Activated T-cell treated with anti-CD3 and anti-CD28 coated beads, Interleukin-2, amount 50 U/mL, for 4 hours (primary cell): ENCODE measurements at regions not wholly inside any gene's neighbourhood (a gene's known extent, or its start where the extent isn't known, plus 50 kb on each side); places are given as distances from the start of the nearest gene placed in this dataset.
"Not testable (repeated sequence)": the region's sequence is repeated elsewhere in the genome, so short reads cannot be mapped to it uniquely, and the experiment has no call there.

Source experiments
- ATAC-seq, 2 donors: fragments of 200-7000 bp; cut with Tn5 transposase; one replicate each; pipeline ENCODE4 v1.10.0; 2021
- DNase-seq: peaks from one replicate; pipeline ENCODE4 v3.0.0-alpha.2; 2020
- H3K27me3 Mint-ChIP-seq: one replicate; pipeline ENCODE4 v1.8.0; 2021; ENCODE audit warnings: low read depth, mixed read lengths
- H3K36me3 Mint-ChIP-seq: one replicate; pipeline ENCODE4 v1.8.0; 2022; ENCODE audit warnings: mixed read lengths; ENCODE audit not compliant: insufficient read depth
- H3K4me1 Mint-ChIP-seq: one replicate; pipeline ENCODE4 v1.8.0; 2021; ENCODE audit warnings: low read depth, mixed read lengths
- H3K4me3 Mint-ChIP-seq: one replicate; pipeline ENCODE4 v1.8.0; 2021; ENCODE audit warnings: mild to moderate bottlenecking, moderate library complexity, mixed read lengths
- H3K9me3 Mint-ChIP-seq: one replicate; pipeline ENCODE4 v1.8.0; 2021; ENCODE audit warnings: mixed read lengths

DNA sequence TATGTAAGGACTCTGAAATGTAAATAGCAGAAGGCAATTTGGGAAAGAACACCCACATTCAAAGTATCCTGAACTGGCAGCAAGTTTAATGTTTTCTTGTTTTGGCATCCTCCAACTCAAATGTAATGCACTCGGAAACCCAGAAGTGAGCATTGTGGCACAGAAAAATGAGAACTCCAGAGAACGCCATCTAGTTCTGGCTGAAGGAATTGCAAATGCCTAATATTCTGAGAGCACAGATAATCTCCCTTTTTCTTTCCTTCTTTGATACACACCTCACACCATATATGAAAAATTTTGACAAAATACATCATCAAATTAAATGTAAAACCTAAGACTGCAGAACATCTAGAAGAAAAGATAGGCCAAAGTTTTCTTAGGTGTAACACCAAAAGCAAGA is 52.1 kb downstream of the PWWP3B start:
- H3K36me3 Mint-ChIP-seq: no peaks in the 10 kb centered on the region
- H3K4me3 Mint-ChIP-seq: no peak overlapping the region
- no peak for DNase-seq
- no peaks in the 10 kb centered on the region for H3K9me3 Mint-ChIP-seq
- H3K27me3 Mint-ChIP-seq: no peaks in the 10 kb centered on the region
- H3K4me1 Mint-ChIP-seq: no peaks in the 10 kb centered on the region
- no peak for ATAC-seq

DNA sequence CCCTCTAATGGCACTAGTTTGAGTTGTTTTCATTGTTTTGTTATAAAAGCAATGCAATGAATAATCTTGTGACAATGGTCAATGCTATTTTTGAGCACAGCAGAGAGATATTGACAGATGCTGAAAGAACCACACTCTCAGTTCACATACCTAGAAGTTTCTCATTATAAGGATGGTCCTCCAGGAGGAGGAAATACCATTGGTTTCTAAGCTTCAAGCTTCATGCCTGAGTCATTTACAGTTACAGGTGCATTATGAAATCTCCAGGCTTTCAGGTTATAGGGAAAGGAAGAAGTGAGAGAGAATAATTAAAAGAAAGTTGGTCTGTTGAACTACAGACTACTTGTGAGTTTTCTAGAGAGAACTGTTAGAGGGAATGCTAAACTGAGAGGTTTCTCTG is 75.3 kb downstream of the PWWP3B start:
- ATAC-seq: no peak
- Mint-ChIP-seq H3K27me3 (no peaks in the 10 kb centered on the region), H3K4me1 (no peaks in the 10 kb centered on the region), H3K4me3 (no peak overlapping the region), H3K36me3 (no peaks in the 10 kb centered on the region), H3K9me3 (no peaks in the 10 kb centered on the region)
- no peak for DNase-seq

DNA sequence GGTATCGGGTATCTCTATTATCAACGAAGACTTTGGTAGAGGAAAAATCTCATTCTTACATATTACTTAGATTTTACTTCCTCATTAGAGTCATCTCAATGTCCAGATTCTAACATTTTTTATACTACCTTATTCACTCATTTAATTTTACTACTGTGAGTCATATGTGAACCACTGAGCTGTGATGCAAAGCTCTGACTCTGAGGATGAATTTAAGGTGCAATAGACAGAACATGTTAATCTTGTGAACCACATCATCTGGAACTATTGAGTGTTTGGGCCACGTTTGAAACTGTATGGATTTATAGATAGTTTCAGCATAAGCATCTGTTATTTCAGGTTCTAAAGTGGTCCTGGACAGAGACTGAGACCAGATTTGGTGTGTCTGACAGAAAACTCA is 78.4 kb downstream of the PWWP3B start:
- ATAC-seq (no peak), DNase-seq (no peak)
- no peaks in the 10 kb centered on the region for H3K27me3 Mint-ChIP-seq
- H3K4me3 Mint-ChIP-seq: no peak overlapping the region
- no peaks in the 10 kb centered on the region for H3K4me1 Mint-ChIP-seq
- no peaks in the 10 kb centered on the region for H3K36me3 Mint-ChIP-seq
- H3K9me3 Mint-ChIP-seq: no peaks in the 10 kb centered on the region

DNA sequence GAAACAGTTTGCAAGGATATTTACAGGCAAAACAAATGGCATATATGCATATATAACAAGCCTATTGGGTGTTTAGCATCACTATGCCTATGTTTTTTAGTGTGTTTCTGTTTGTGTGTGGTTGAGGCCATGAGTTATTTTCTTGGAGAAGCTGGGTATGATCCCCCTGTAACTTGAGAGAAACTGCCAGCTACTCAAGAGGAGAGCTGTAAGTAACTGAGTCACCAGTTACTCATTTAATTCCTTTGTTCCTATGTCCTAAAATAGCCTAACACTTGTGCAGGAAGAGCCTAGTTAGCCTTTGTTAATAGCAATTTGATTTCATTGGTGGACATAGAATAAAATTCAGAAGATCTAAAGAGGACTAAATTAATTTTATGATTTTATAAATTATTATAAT is 79.1 kb downstream of the PWWP3B start:
- Mint-ChIP-seq H3K9me3 (no peaks in the 10 kb centered on the region), H3K4me1 (no peaks in the 10 kb centered on the region), H3K27me3 (no peaks in the 10 kb centered on the region), H3K36me3 (no peaks in the 10 kb centered on the region), H3K4me3 (no peak overlapping the region)
- ATAC-seq (no peak), DNase-seq (no peak)

DNA sequence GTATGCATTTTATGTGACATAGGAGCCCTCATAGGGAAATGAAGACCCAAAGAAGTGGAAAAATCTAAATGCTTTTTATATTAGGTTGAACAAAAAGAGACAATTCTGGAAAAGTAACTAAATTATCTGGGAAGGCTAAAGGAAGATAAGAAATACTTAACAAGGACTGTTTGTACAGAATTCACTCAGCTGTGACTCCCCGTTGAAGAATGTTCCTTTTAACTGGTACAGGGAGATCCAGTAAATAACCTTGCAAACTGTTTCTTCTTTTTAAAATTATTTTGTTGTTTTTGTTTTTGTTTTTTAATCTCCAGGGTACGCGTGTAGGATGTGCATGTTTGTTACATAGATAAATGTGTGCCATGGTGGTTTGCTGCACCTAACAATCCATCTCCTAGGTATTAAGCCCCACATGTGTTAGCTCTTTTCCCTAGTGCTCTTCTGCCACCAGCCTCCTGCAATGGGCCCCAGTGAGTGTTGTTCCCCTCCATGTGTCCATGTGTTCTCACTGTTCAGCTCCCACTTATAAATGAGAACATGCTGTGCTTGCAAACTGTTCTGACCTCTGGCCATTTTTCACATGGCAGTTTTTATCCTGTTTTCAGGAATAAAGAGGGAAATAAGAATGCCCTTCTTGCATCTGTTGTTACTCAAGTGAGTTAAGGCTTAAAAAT is 81.7 kb downstream of the PWWP3B start:
- Mint-ChIP-seq H3K4me1 (no peaks in the 10 kb centered on the region), H3K9me3 (no peaks in the 10 kb centered on the region), H3K36me3 (no peaks in the 10 kb centered on the region), H3K4me3 (no peak overlapping the region), H3K27me3 (no peaks in the 10 kb centered on the region)
- DNase-seq (no peak), ATAC-seq (no peak)

DNA sequence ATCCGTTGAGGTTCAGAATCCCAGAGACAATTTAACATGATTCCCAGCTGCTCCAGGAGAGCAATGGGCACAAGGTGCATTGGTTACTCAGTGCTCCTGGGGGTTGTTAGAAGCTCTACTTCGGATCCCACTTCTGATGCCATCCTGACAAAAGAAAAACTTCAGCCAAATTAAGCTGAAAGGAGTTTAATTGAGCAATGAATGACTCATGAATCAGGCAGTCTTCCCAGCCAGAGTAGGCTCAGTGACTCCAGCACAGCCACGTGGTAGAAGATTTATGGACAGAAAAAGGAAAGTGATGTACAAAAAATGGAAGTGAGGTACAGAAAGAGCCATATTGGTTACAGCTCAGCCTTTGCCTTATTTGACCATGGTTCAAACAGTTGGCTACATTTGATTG is 95.7 kb downstream of the PWWP3B start:
- H3K36me3 Mint-ChIP-seq: no peaks in the 10 kb centered on the region

DNA sequence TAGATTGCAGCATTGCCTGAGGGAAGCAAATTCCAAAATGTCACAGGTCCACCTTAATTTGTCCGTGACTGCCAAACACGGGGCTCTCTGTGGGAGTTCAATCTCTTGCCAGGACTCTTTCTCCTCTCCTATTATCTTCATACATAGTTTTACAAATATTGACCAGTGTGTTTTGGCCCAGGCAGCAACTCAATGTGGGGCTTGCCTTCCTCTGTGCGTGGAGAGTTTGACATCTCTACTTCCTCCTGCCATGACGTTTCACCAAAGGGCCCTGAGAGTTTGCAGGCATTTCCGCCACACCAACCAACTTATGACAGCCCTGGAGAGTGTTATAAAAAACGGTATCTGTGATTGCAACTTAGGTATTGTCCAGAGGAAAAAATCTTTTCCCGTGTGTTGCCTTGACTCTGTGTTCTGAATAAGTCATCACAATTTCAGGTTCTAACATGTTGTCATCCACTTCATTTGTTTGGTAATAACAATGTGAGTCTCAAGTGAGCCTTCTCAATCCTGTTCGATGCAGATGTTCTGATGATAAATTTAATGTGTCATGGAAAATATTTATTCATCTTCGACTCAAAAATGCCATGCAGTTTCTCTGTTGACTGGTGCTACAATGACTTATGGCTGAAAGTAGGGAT is 106.0 kb downstream of the PWWP3B start:
- ATAC-seq, H3K9me3 Mint-ChIP-seq, H3K4me3 Mint-ChIP-seq, H3K36me3 Mint-ChIP-seq, H3K27me3 Mint-ChIP-seq, DNase-seq, H3K4me1 Mint-ChIP-seq: not testable (repeated sequence)

More for the DNA sequence above, 95.7 kb downstream of the PWWP3B start:
- ATAC-seq (no peak), DNase-seq (no peak)
- Mint-ChIP-seq H3K27me3 (no peaks in the 10 kb centered on the region), H3K4me1 (no peaks in the 10 kb centered on the region), H3K4me3 (no peak overlapping the region), H3K9me3 (no peaks in the 10 kb centered on the region)

DNA sequence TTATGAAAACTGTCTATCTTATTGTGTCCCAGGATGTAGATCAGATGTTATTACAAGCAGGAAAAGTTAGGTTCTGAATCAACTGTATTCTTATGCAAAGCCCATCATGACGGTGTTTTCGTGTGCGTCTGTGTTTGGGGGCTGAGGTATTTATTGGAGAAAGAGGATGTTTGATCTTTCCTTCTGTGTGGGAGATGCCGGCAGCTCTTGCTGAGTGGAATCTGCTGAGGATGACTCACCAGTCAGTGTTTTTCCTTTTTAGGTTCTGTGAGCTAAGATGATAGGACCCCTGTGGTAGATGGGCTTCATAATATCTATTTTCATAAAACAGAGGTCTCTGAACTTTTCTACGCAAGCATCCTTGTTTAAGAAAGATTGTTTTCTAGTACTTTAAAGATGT is 107.1 kb downstream of the PWWP3B start:
- not testable (repeated sequence) for DNase-seq, ATAC-seq, H3K9me3 Mint-ChIP-seq, H3K4me1 Mint-ChIP-seq, H3K27me3 Mint-ChIP-seq, H3K4me3 Mint-ChIP-seq, H3K36me3 Mint-ChIP-seq

DNA sequence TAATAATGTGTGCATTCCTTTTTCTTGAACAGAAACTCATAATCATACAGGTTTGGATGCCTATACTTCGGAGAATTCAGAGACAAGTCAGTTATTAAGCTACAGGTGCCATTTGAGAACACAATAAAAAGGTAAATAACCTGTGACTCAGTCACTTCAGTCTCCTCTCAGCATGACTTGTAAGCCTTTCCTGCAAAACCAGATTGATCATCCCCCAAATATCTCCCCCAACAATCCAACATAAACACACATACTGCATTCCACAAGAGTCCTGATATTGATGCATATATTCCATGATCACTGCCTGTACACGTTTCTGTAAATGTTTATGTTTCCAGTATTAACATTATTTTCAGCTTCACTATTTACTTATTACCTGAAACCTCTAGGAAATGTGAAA is 110.8 kb downstream of the PWWP3B start:
- Mint-ChIP-seq H3K4me1 (no peaks in the 10 kb centered on the region), H3K9me3 (no peaks in the 10 kb centered on the region), H3K4me3 (no peak overlapping the region)

DNA sequence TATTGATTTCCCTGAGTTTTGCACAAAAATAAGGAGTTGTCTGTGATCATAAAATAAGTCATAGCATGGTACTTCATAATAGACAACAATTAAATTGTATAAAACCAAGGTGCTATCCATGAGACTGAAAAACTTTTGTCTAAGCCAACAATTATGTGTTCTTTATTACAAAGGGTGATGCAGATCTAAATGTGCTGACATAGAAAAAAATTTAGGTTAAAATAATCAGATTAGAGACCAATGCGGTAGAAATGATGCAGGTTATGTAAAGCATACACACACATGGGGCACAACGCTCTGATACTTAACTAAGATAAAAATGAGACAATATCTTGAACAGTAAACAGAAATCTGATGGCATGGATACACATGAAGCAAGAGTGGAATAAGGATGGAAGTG is 113.3 kb downstream of the PWWP3B start:
- Mint-ChIP-seq H3K36me3 (no peaks in the 10 kb centered on the region), H3K9me3 (no peaks in the 10 kb centered on the region), H3K4me3 (no peak overlapping the region), H3K4me1 (no peaks in the 10 kb centered on the region), H3K27me3 (no peaks in the 10 kb centered on the region)
- no peak for DNase-seq
- ATAC-seq: no peak

More for the DNA sequence above, 110.8 kb downstream of the PWWP3B start:
- Mint-ChIP-seq H3K27me3 (no peaks in the 10 kb centered on the region), H3K36me3 (no peaks in the 10 kb centered on the region)
- DNase-seq (no peak), ATAC-seq (no peak)

DNA sequence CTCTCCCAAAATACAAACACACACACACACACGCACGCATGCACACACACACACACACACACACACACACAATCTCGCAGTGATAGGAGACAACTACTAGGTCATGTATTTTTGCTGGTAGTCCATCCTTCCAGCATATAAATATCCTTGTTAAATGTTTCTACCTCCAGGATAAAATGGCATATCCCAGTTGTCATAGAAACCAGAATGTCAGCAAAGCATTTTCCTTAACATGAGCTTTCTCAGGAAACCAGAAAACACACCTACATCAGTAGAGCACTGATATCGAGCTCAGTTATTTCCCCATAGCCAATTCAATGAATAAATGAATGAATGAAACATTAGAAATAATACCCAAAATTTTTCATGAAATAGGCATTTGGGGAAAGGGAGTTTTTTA is 115.7 kb downstream of the PWWP3B start:
- no peak overlapping the region for H3K4me3 Mint-ChIP-seq
- H3K27me3 Mint-ChIP-seq: no peaks in the 10 kb centered on the region
- no peaks in the 10 kb centered on the region for H3K4me1 Mint-ChIP-seq
- no peak for ATAC-seq
- DNase-seq: no peak
- no peaks in the 10 kb centered on the region for H3K9me3 Mint-ChIP-seq
- H3K36me3 Mint-ChIP-seq: no peaks in the 10 kb centered on the region

DNA sequence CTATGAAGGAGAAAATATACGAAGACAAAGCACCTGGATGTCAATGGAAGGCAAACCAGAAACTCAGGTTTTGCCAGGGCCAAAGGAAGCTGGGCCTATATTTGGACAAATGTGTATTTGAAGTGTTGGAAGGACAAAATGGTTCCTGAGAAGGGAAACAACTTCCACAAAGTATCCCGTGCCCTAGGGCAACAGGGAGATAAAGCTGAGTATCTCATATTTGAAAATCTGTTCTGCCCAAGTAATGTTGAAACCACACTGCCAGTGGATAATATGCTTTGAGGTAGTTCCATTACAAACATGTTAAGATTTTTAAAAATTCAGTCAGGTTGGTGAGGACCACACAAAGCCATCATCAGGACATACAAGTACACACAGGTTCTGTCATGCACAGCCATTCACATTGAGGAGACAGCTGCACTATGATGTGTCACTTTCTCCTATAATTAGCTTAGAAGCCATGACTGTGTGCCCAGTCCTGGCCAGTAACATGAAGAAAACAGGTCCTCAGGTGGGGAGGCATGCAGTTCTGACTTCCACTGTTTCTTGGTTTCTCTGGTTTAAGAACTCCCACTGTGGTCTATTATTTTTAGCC is 116.4 kb downstream of the PWWP3B start:
- Mint-ChIP-seq H3K36me3 (no peaks in the 10 kb centered on the region), H3K4me1 (no peaks in the 10 kb centered on the region)

DNA sequence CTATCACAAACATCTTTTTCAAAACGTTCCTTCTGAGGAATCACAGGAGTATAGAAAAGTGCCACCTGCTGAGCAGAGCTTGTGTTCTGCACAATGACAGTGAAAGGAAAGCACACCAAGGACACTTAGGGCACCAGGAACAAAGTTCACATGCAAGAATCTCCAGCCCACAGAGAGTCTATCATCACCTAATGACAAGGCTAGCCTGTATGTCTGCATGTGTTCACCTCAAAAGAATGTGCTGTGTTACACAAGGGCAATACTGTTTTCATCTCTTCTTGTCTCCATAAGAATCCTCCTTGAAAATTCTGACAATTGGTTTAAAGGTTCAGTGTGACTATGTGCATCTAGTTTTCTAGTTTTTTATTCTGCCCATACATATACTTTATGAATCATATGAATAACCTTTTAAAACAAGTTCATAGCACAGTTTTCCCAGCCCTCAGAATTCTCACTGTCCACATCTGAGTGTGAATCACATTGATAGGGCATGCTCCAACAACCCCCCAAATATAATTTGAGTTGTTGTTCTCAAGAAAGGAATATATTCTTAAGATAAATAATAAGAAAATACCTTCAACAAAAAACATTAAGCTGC is 118.0 kb downstream of the PWWP3B start:
- ATAC-seq (no peak), DNase-seq (no peak)
- Mint-ChIP-seq H3K4me3 (no peak overlapping the region), H3K9me3 (no peaks in the 10 kb centered on the region), H3K36me3 (no peaks in the 10 kb centered on the region), H3K4me1 (no peaks in the 10 kb centered on the region), H3K27me3 (no peaks in the 10 kb centered on the region)

More for the DNA sequence above, 116.4 kb downstream of the PWWP3B start:
- DNase-seq (no peak), ATAC-seq (no peak)
- Mint-ChIP-seq H3K9me3 (no peaks in the 10 kb centered on the region), H3K4me3 (no peak overlapping the region), H3K27me3 (no peaks in the 10 kb centered on the region)

DNA sequence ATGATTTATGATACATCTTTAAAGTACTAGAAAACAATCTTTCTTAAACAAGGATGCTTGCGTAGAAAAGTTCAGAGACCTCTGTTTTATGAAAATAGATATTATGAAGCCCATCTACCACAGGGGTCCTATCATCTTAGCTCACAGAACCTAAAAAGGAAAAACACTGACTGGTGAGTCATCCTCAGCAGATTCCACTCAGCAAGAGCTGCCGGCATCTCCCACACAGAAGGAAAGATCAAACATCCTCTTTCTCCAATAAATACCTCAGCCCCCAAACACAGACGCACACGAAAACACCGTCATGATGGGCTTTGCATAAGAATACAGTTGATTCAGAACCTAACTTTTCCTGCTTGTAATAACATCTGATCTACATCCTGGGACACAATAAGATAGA is 122.7 kb downstream of the PWWP3B start:
- H3K4me1 Mint-ChIP-seq, DNase-seq, ATAC-seq, H3K9me3 Mint-ChIP-seq, H3K27me3 Mint-ChIP-seq, H3K4me3 Mint-ChIP-seq, H3K36me3 Mint-ChIP-seq: not testable (repeated sequence)
